ENCODE measurements at regions not wholly inside any gene's neighbourhood (a gene's known extent, or its start where the extent isn't known, plus 50 kb on each side); places are given as distances from the start of the nearest gene placed in this dataset.

GRCh38 chr2:4214444-4215205 lies 511.2 kb downstream of the DCDC2C start:
- no peak for DNase-seq (ENCODE audit: extremely low spot score, unreplicated experiment)
- no peak for TF ChIP-seq CTCF (IDR thresholded peaks at IDR 0.05)
- H3K27me3 Mint-ChIP-seq (ENCODE audit: unreplicated experiment): no peaks in the 10 kb centered on the region
- H3K9me3 Mint-ChIP-seq (ENCODE audit: unreplicated experiment): peaks cover 6% of the 10 kb centered on the region
- peaks cover 6% of the 10 kb centered on the region for H3K4me1 Mint-ChIP-seq (ENCODE audit: unreplicated experiment)
- no peak overlapping the region for H3K4me3 Mint-ChIP-seq (ENCODE audit: unreplicated experiment)
- no peaks in the 10 kb centered on the region for H3K36me3 Mint-ChIP-seq (ENCODE audit: unreplicated experiment)
- H3K27ac Mint-ChIP-seq (ENCODE audit: unreplicated experiment): no peak overlapping the region

- H3K4me3 Mint-ChIP-seq (ENCODE audit: unreplicated experiment): no peak overlapping the region
- no peaks in the 10 kb centered on the region for H3K36me3 Mint-ChIP-seq (ENCODE audit: unreplicated experiment)
- DNase-seq (ENCODE audit: extremely low spot score, unreplicated experiment): no peak
- peaks cover 7% of the 10 kb centered on the region for H3K4me1 Mint-ChIP-seq (ENCODE audit: unreplicated experiment)
- no peaks in the 10 kb centered on the region for H3K27me3 Mint-ChIP-seq (ENCODE audit: unreplicated experiment)
- peaks cover 4% of the 10 kb centered on the region for H3K9me3 Mint-ChIP-seq (ENCODE audit: unreplicated experiment)
- H3K27ac Mint-ChIP-seq (ENCODE audit: unreplicated experiment): no peak overlapping the region
- no peak for TF ChIP-seq CTCF (IDR thresholded peaks at IDR 0.05)
These were observed 514.4 kb downstream of the DCDC2C start for GRCh38 chr2:4217737-4218136.

GRCh38 chr2:4219101-4219500 lies 515.7 kb downstream of the DCDC2C start:
- Mint-ChIP-seq H3K4me3 (ENCODE audit: unreplicated experiment) (no peak overlapping the region), H3K9me3 (ENCODE audit: unreplicated experiment) (no peaks in the 10 kb centered on the region), H3K4me1 (ENCODE audit: unreplicated experiment) (peaks cover 7% of the 10 kb centered on the region), H3K27ac (ENCODE audit: unreplicated experiment) (no peak overlapping the region), H3K36me3 (ENCODE audit: unreplicated experiment) (no peaks in the 10 kb centered on the region), H3K27me3 (ENCODE audit: unreplicated experiment) (no peaks in the 10 kb centered on the region)
- TF ChIP-seq CTCF (IDR thresholded peaks at IDR 0.05): no peak
- no peak for DNase-seq (ENCODE audit: extremely low spot score, unreplicated experiment)

DNA sequence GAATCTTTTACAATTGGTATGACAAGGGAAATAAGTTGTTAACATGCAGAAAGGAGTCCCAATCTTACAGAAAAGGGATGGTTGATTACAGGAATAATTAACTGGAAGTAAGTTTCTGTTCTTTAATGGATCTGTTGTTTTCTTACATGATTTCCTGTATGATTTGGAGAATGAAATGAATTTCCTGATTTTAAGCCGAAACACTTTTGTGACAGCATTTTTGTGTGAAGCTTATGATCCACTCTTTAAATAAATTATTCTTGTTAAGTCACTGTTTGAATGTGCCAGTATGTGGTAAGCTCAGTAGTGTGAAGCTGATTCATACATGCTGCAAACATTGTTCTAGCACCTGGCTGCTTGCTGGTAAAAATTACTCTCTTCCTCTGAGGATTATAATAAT lies 516.2 kb downstream of the DCDC2C start:
- no peaks in the 10 kb centered on the region for H3K27me3 Mint-ChIP-seq (ENCODE audit: unreplicated experiment)
- no peaks in the 10 kb centered on the region for H3K36me3 Mint-ChIP-seq (ENCODE audit: unreplicated experiment)
- H3K27ac Mint-ChIP-seq (ENCODE audit: unreplicated experiment): no peak overlapping the region
- no peak for TF ChIP-seq CTCF (IDR thresholded peaks at IDR 0.05)
- no peak for DNase-seq (ENCODE audit: extremely low spot score, unreplicated experiment)
- no peaks in the 10 kb centered on the region for H3K9me3 Mint-ChIP-seq (ENCODE audit: unreplicated experiment)
- H3K4me3 Mint-ChIP-seq (ENCODE audit: unreplicated experiment): no peak overlapping the region
- peaks cover 7% of the 10 kb centered on the region for H3K4me1 Mint-ChIP-seq (ENCODE audit: unreplicated experiment)

GRCh38 chr2:4221434-4221833 lies 518.1 kb downstream of the DCDC2C start:
- no peaks in the 10 kb centered on the region for H3K36me3 Mint-ChIP-seq (ENCODE audit: unreplicated experiment)
- H3K4me1 Mint-ChIP-seq (ENCODE audit: unreplicated experiment): peaks cover 2% of the 10 kb centered on the region
- no peak for TF ChIP-seq CTCF (IDR thresholded peaks at IDR 0.05)

More at GRCh38 chr2:4221434-4221833, 518.1 kb downstream of the DCDC2C start:
- no peaks in the 10 kb centered on the region for H3K9me3 Mint-ChIP-seq (ENCODE audit: unreplicated experiment)
- no peaks in the 10 kb centered on the region for H3K27me3 Mint-ChIP-seq (ENCODE audit: unreplicated experiment)
- H3K27ac Mint-ChIP-seq (ENCODE audit: unreplicated experiment): no peak overlapping the region
- no peak for DNase-seq (ENCODE audit: extremely low spot score, unreplicated experiment)
- H3K4me3 Mint-ChIP-seq (ENCODE audit: unreplicated experiment): no peak overlapping the region

Measured in osteocyte (in vitro differentiated cells).